HG03196 (cell line): ENCODE measurements at regions not wholly inside any gene's neighbourhood (a gene's known extent, or its start where the extent isn't known, plus 50 kb on each side); places are given as distances from the start of the nearest gene placed in this dataset.

ENCODE experiments used
- ATAC-seq: cut with Tn5 transposase; IDR thresholded peaks from one replicate; pipeline ENCODE4 v1.9.1; 2021; ENCODE audit not compliant: unreplicated experiment

- ATAC-seq = no peak
Observed at GRCh38 chr2:219944866-219945265, 317.4 kb downstream of the SLC4A3 start.

GRCh38 chr2:219946021-219946420 lies 318.6 kb downstream of the SLC4A3 start:
- ATAC-seq = no peak

- ATAC-seq = no peak
Observed at GRCh38 chr2:219946529-219946928, 319.1 kb downstream of the SLC4A3 start.

- ATAC-seq = no peak
Observed at GRCh38 chr2:219947575-219947974, 320.1 kb downstream of the SLC4A3 start.

GRCh38 chr2:219949053-219949452 lies 321.6 kb downstream of the SLC4A3 start:
- ATAC-seq = no peak

- ATAC-seq = no peak
Observed at GRCh38 chr2:219951099-219951498, 323.7 kb downstream of the SLC4A3 start.

- ATAC-seq = no peak
Observed at GRCh38 chr2:219954331-219954730, 326.9 kb downstream of the SLC4A3 start.

- ATAC-seq = no peak
Observed at GRCh38 chr2:219957820-219958219, 330.4 kb downstream of the SLC4A3 start.

- ATAC-seq = no peak
Observed at GRCh38 chr2:219958941-219959340, 331.5 kb downstream of the SLC4A3 start.

- no peak for ATAC-seq
Observed at GRCh38 chr2:219959471-219959870, 332.0 kb downstream of the SLC4A3 start.

GRCh38 chr2:219961947-219962498 lies 334.6 kb downstream of the SLC4A3 start:
- ATAC-seq = no peak

- no peak for ATAC-seq
Observed at GRCh38 chr2:219962801-219963200, 335.4 kb downstream of the SLC4A3 start.

GRCh38 chr2:219965287-219966194 lies 338.1 kb downstream of the SLC4A3 start:
- ATAC-seq = no peak

GRCh38 chr2:219967247-219968245 lies 340.1 kb downstream of the SLC4A3 start:
- no peak for ATAC-seq

GRCh38 chr2:219968685-219969345 lies 341.4 kb downstream of the SLC4A3 start:
- no peak for ATAC-seq

- ATAC-seq = no peak
Observed at GRCh38 chr2:219969508-219969907, 342.1 kb downstream of the SLC4A3 start.

- no peak for ATAC-seq
Observed at GRCh38 chr2:219973136-219973535, 345.7 kb downstream of the SLC4A3 start.

GRCh38 chr2:219976871-219977270 lies 349.4 kb downstream of the SLC4A3 start:
- no peak for ATAC-seq

- ATAC-seq = no peak
Observed at GRCh38 chr2:219980638-219981037, 353.2 kb downstream of the SLC4A3 start.

- no peak for ATAC-seq
Observed at GRCh38 chr2:219983836-219984235, 356.4 kb downstream of the SLC4A3 start.

GRCh38 chr2:219985017-219985416 lies 357.6 kb downstream of the SLC4A3 start:
- ATAC-seq = no peak
